Panc1 (cell line): ENCODE measurements at regions not wholly inside any gene's neighbourhood (a gene's known extent, or its start where the extent isn't known, plus 50 kb on each side); places are given as distances from the start of the nearest gene placed in this dataset.
"Not testable (repeated sequence)": the region's sequence is repeated elsewhere in the genome, so short reads cannot be mapped to it uniquely, and the experiment has no call there.

Experiments used
- CTCF ChIP-seq: fragments of 450-650 bp; IDR thresholded peaks from 2 replicates; pipeline ENCODE4 v1.5.1; 2017; ENCODE audit warnings: mild to moderate bottlenecking
- SIN3A ChIP-seq: IDR thresholded peaks from 2 replicates; pipeline ENCODE4 v1.6.1; 2012; ENCODE audit warnings: low read depth, mild to moderate bottlenecking, low read length, moderate library complexity, borderline replicate concordance; ENCODE audit not compliant: insufficient read depth

GRCh38 chr5:15096686-15097085, 225.1 kb upstream of the ANKH start:
- TF ChIP-seq CTCF, SIN3A: not testable (repeated sequence)
